IPS-15b (cell line): ENCODE measurements at regions not wholly inside any gene's neighbourhood (a gene's known extent, or its start where the extent isn't known, plus 50 kb on each side); places are given as distances from the start of the nearest gene placed in this dataset.
"Not testable (repeated sequence)": the region's sequence is repeated elsewhere in the genome, so short reads cannot be mapped to it uniquely, and the experiment has no call there.

Experiments used
- H3K27me3 ChIP-seq: one replicate; pipeline ENCODE4 v1.6.1; 2013; ENCODE audit warnings: low read length; ENCODE audit not compliant: control insufficient read depth, insufficient read depth
- H3K36me3 ChIP-seq: one replicate; pipeline ENCODE4 v1.6.1; 2013; ENCODE audit warnings: low read length; ENCODE audit not compliant: control insufficient read depth, insufficient read depth
- H3K4me1 ChIP-seq: one replicate; pipeline ENCODE4 v1.6.1; 2013; ENCODE audit warnings: mild to moderate bottlenecking, low read length; ENCODE audit not compliant: control insufficient read depth, insufficient read depth
- H3K4me3 ChIP-seq: one replicate; pipeline ENCODE4 v1.5.1; 2013; ENCODE audit warnings: low read depth, low read length
- H3K9ac ChIP-seq: one replicate; pipeline ENCODE4 v1.6.1; 2013; ENCODE audit warnings: low read depth, mild to moderate bottlenecking, low read length
- H3K9me3 ChIP-seq: one replicate; pipeline ENCODE4 v1.6.1; 2013; ENCODE audit warnings: mild to moderate bottlenecking, low read length; ENCODE audit not compliant: control insufficient read depth, insufficient read depth

GRCh38 chr5:176757569-176757968, 52.8 kb upstream of the UNC5A start:
- H3K27me3 ChIP-seq, H3K9me3 ChIP-seq, H3K4me1 ChIP-seq, H3K9ac ChIP-seq, H3K36me3 ChIP-seq, H3K4me3 ChIP-seq: not testable (repeated sequence)
